ENCODE measurements at regions not wholly inside any gene's neighbourhood (a gene's known extent, or its start where the extent isn't known, plus 50 kb on each side); places are given as distances from the start of the nearest gene placed in this dataset.
A peak's percentile ranks its signal among the peaks of the same experiment; 100 is the strongest.

DNA sequence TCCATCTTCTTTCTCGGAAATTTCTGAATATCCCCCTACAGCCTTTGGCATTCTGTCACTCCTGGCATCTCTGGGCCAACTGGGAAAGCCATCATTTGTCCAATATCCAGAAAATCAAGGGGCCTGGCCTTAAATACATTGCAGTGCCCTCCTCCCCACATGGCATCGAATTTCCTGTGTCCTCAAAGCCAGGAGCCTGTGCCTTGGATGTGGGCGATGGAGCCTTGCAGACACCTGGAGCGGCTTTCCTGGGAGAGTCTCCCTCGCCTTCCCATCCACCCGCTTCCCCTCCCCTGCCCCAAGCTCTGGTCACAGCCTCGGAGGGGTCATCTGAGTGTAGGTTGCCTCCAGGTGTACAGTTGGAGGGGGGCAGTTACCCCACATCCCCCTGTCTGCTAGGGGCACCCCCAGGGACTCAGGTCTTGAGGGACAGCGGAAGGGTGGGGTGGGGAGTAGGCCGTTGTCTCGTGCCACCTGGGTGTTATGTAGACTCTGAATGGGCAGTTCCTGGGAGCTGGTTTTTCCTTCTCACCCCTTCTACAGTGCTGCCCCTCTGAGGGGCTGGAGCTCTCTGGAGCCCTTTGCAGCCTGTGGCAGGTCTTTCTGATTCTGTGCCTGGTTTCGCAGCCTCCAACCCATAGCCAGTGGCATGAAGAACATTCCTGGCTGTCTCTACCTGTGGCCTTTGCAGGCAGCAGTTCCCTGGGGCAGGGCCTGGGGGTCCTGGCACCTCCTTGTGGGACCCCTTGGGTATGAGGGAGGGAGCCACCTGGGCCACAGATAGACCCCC lies 239.8 kb downstream of the SEC14L1 start:
- H3K79me1 ChIP-seq (ENCODE audit: low read depth, low read length), result peaks cover 55% of the 10 kb centered on the region
- no peak overlapping the region for H3K14ac ChIP-seq (ENCODE audit: low read length)
- H2BK5ac ChIP-seq (ENCODE audit: low read length), result peak overlapping the region; percentile 75
- H3K9me3 ChIP-seq (replicated peaks in 1 of 2; ENCODE audit: control insufficient read depth in 2 of 2, insufficient read depth in 1 of 2, low read depth in 1 of 2, low read length in 2 of 2), result no peaks in the 10 kb centered on the region
- H3K4me3 ChIP-seq (ENCODE audit: low read length in 2 of 2), result no peak overlapping the region
- H3K27ac ChIP-seq (replicated peaks; ENCODE audit: low read length), result no peak overlapping the region
- H3K4me1 ChIP-seq (ENCODE audit: control insufficient read depth in 2 of 2, insufficient read depth in 1 of 2, low read depth in 1 of 2, low read length in 2 of 2), result peaks cover 54 to 69% of the 10 kb centered on the region in 2 donors
- H4K91ac ChIP-seq (ENCODE audit: low read depth, low read length, poor library complexity), result no peak overlapping the region
- H3K27me3 ChIP-seq (ENCODE audit: control insufficient read depth in 3 of 3, insufficient read depth in 3 of 3, low read depth in 1 of 3, low read length in 3 of 3), result no peaks in the 10 kb centered on the region
- no peak overlapping the region for H2AFZ ChIP-seq (ENCODE audit: low read length)
- H4K8ac ChIP-seq (ENCODE audit: low read depth, low read length), result no peak overlapping the region
- no peak overlapping the region for H3K4ac ChIP-seq (ENCODE audit: low read length)
- DNase-seq (ENCODE audit: low spot score), result no peak
- H2BK12ac ChIP-seq (ENCODE audit: low read length), result no peak overlapping the region
- no peak overlapping the region for H3K9ac ChIP-seq (ENCODE audit: low read depth, low read length, poor library complexity)
- H3K18ac ChIP-seq (ENCODE audit: low read length), result peak overlapping the region; percentile 93
- no peak overlapping the region for H3K4me2 ChIP-seq (ENCODE audit: insufficient read depth, low read length, poor library complexity, severe bottlenecking)
- H3K36me3 ChIP-seq (replicated peaks in 1 of 2; ENCODE audit: control insufficient read depth in 2 of 2, insufficient read depth in 2 of 2, low read length in 2 of 2), result peaks cover 2 to 4% of the 10 kb centered on the region in 2 donors
- H2BK120ac ChIP-seq (ENCODE audit: low read depth, low read length), result no peak overlapping the region
- WGBS, 2 donors (ENCODE audit: extremely low coverage in 2 of 2, insufficient read length in 2 of 2, insufficient replicate concordance in 1 of 2), result no CpG with 5 or more reads among the region's 11 CpGs
- no peak overlapping the region for H3K23ac ChIP-seq (ENCODE audit: low read depth, low read length, poor library complexity)
- H2BK15ac ChIP-seq (ENCODE audit: low read length), result peak overlapping the region; percentile 71
- H2AK5ac ChIP-seq (ENCODE audit: low read depth, low read length), result peak overlapping the region; percentile 99

GRCh38 chr17:77381185-77381700 lies 240.5 kb downstream of the SEC14L1 start:
- H3K4ac ChIP-seq (ENCODE audit: low read length), result peak overlapping the region; percentile 97
- H2AK5ac ChIP-seq (ENCODE audit: low read depth, low read length), result peak overlapping the region; percentile 99
- H2BK5ac ChIP-seq (ENCODE audit: low read length), result peak overlapping the region; percentile 75
- no peak for DNase-seq (ENCODE audit: low spot score)
- H4K91ac ChIP-seq (ENCODE audit: low read depth, low read length, poor library complexity), result no peak overlapping the region
- H4K8ac ChIP-seq (ENCODE audit: low read depth, low read length), result no peak overlapping the region
- peak overlapping the region; percentile 93 for H3K18ac ChIP-seq (ENCODE audit: low read length)
- WGBS, 2 donors (ENCODE audit: extremely low coverage in 2 of 2, insufficient read length in 2 of 2, insufficient replicate concordance in 1 of 2), result no CpG with 5 or more reads among the region's 4 CpGs
- no peak overlapping the region for H3K4me3 ChIP-seq (ENCODE audit: low read length in 2 of 2)
- H3K4me1 ChIP-seq (ENCODE audit: control insufficient read depth in 2 of 2, insufficient read depth in 1 of 2, low read depth in 1 of 2, low read length in 2 of 2), result peaks cover 54 to 70% of the 10 kb centered on the region in 2 donors
- H2BK15ac ChIP-seq (ENCODE audit: low read length), result peak overlapping the region; percentile 71
- H3K23ac ChIP-seq (ENCODE audit: low read depth, low read length, poor library complexity), result no peak overlapping the region
- peak overlapping the region; percentile 38 for H3K14ac ChIP-seq (ENCODE audit: low read length)
- H3K4me2 ChIP-seq (ENCODE audit: insufficient read depth, low read length, poor library complexity, severe bottlenecking), result no peak overlapping the region
- peaks cover 57% of the 10 kb centered on the region for H3K79me1 ChIP-seq (ENCODE audit: low read depth, low read length)
- H3K27ac ChIP-seq (replicated peaks; ENCODE audit: low read length), result no peak overlapping the region
- H2AFZ ChIP-seq (ENCODE audit: low read length), result no peak overlapping the region
- no peak overlapping the region for H2BK120ac ChIP-seq (ENCODE audit: low read depth, low read length)
- peaks cover 2 to 4% of the 10 kb centered on the region in 2 donors for H3K36me3 ChIP-seq (replicated peaks in 1 of 2; ENCODE audit: control insufficient read depth in 2 of 2, insufficient read depth in 2 of 2, low read length in 2 of 2)
- H3K27me3 ChIP-seq (ENCODE audit: control insufficient read depth in 3 of 3, insufficient read depth in 3 of 3, low read depth in 1 of 3, low read length in 3 of 3), result no peaks in the 10 kb centered on the region
- no peaks in the 10 kb centered on the region for H3K9me3 ChIP-seq (replicated peaks in 1 of 2; ENCODE audit: control insufficient read depth in 2 of 2, insufficient read depth in 1 of 2, low read depth in 1 of 2, low read length in 2 of 2)
- H3K9ac ChIP-seq (ENCODE audit: low read depth, low read length, poor library complexity), result peak overlapping the region; percentile 63
- peak overlapping the region; percentile 73 for H2BK12ac ChIP-seq (ENCODE audit: low read length)

GRCh38 chr17:77381731-77382130 lies 241.0 kb downstream of the SEC14L1 start:
- Histone ChIP-seq H3K4ac (ENCODE audit: low read length) (no peak overlapping the region), H3K23ac (ENCODE audit: low read depth, low read length, poor library complexity) (no peak overlapping the region), H3K79me1 (ENCODE audit: low read depth, low read length) (peaks cover 56% of the 10 kb centered on the region), H2BK15ac (ENCODE audit: low read length) (peak overlapping the region; percentile 85), H2BK12ac (ENCODE audit: low read length) (peak overlapping the region; percentile 73), H4K8ac (ENCODE audit: low read depth, low read length) (no peak overlapping the region), H2AK5ac (ENCODE audit: low read depth, low read length) (no peak overlapping the region), H3K36me3 (replicated peaks in 1 of 2; ENCODE audit: control insufficient read depth in 2 of 2, insufficient read depth in 2 of 2, low read length in 2 of 2) (peaks cover 4 to 5% of the 10 kb centered on the region in 2 donors), H3K9ac (ENCODE audit: low read depth, low read length, poor library complexity) (no peak overlapping the region), H2AFZ (ENCODE audit: low read length) (no peak overlapping the region), H3K9me3 (replicated peaks in 1 of 2; ENCODE audit: control insufficient read depth in 2 of 2, insufficient read depth in 1 of 2, low read depth in 1 of 2, low read length in 2 of 2) (no peaks in the 10 kb centered on the region), H3K4me1 (ENCODE audit: control insufficient read depth in 2 of 2, insufficient read depth in 1 of 2, low read depth in 1 of 2, low read length in 2 of 2) (peaks cover 54 to 70% of the 10 kb centered on the region in 2 donors), H4K91ac (ENCODE audit: low read depth, low read length, poor library complexity) (no peak overlapping the region), H3K27me3 (ENCODE audit: control insufficient read depth in 3 of 3, insufficient read depth in 3 of 3, low read depth in 1 of 3, low read length in 3 of 3) (no peaks in the 10 kb centered on the region), H2BK5ac (ENCODE audit: low read length) (peak overlapping the region; percentile 75), H2BK120ac (ENCODE audit: low read depth, low read length) (no peak overlapping the region), H3K18ac (ENCODE audit: low read length) (peak overlapping the region; percentile 93), H3K4me2 (ENCODE audit: insufficient read depth, low read length, poor library complexity, severe bottlenecking) (no peak overlapping the region), H3K14ac (ENCODE audit: low read length) (peak overlapping the region; percentile 38), H3K4me3 (ENCODE audit: low read length in 2 of 2) (no peak overlapping the region), H3K27ac (replicated peaks; ENCODE audit: low read length) (no peak overlapping the region)
- no CpG with 5 or more reads among the region's 8 CpGs for WGBS, 2 donors (ENCODE audit: extremely low coverage in 2 of 2, insufficient read length in 2 of 2, insufficient replicate concordance in 1 of 2)
- DNase-seq (ENCODE audit: low spot score), result no peak

DNA sequence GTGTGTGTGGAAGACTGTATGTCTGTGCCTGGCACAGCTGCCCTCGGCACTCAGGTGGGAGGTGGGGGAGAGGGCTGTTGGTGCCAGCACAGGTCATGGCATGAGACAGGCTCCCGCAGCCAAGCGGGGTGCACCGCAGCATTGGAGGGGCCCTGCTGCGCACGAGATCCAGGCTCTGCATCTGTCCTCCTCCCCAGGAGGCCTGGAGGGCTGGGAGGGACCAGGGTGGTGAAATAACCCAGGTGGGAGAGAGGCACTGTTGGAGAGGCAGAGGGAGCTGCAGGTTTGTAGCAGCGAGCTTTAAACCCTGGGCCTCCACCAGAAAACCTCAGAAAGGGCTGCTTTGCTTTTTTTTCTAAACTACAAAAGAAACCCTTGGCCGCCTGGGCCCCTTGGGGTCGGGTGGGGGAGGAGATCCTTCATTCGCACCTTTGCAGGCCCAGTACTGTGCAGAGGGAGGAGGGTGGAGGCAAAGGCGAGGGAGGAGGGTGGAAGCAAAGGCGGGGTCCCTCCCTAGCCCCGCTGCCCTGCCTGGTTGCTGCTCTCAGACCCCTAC lies 241.7 kb downstream of the SEC14L1 start:
- peak overlapping the region; percentile 100 for H2AK5ac ChIP-seq (ENCODE audit: low read depth, low read length)
- peak overlapping the region; percentile 57 for H3K4me2 ChIP-seq (ENCODE audit: insufficient read depth, low read length, poor library complexity, severe bottlenecking)
- H4K8ac ChIP-seq (ENCODE audit: low read depth, low read length), result peak overlapping the region; percentile 2
- H3K27ac ChIP-seq (replicated peaks; ENCODE audit: low read length), result peak overlapping the region; percentile 77
- peak overlapping the region; percentile 89 for H3K14ac ChIP-seq (ENCODE audit: low read length)
- peak overlapping the region; percentile 89 for H4K91ac ChIP-seq (ENCODE audit: low read depth, low read length, poor library complexity)
- peaks cover 4 to 6% of the 10 kb centered on the region in 2 donors for H3K36me3 ChIP-seq (replicated peaks in 1 of 2; ENCODE audit: control insufficient read depth in 2 of 2, insufficient read depth in 2 of 2, low read length in 2 of 2)
- H2BK12ac ChIP-seq (ENCODE audit: low read length), result peak overlapping the region; percentile 100
- H3K9me3 ChIP-seq (replicated peaks in 1 of 2; ENCODE audit: control insufficient read depth in 2 of 2, insufficient read depth in 1 of 2, low read depth in 1 of 2, low read length in 2 of 2), result no peaks in the 10 kb centered on the region
- no peak for DNase-seq (ENCODE audit: low spot score)
- no peaks in the 10 kb centered on the region for H3K27me3 ChIP-seq (ENCODE audit: control insufficient read depth in 3 of 3, insufficient read depth in 3 of 3, low read depth in 1 of 3, low read length in 3 of 3)
- no peak overlapping the region for H3K23ac ChIP-seq (ENCODE audit: low read depth, low read length, poor library complexity)
- peak overlapping the region; percentile 94 for H3K4ac ChIP-seq (ENCODE audit: low read length)
- peaks cover 57 to 68% of the 10 kb centered on the region in 2 donors for H3K4me1 ChIP-seq (ENCODE audit: control insufficient read depth in 2 of 2, insufficient read depth in 1 of 2, low read depth in 1 of 2, low read length in 2 of 2)
- peaks cover 57% of the 10 kb centered on the region for H3K79me1 ChIP-seq (ENCODE audit: low read depth, low read length)
- peak overlapping the region; percentile 93 for H2BK5ac ChIP-seq (ENCODE audit: low read length)
- H3K18ac ChIP-seq (ENCODE audit: low read length), result peak overlapping the region; percentile 86
- H2BK120ac ChIP-seq (ENCODE audit: low read depth, low read length), result peak overlapping the region; percentile 97
- WGBS, 2 donors (ENCODE audit: extremely low coverage in 2 of 2, insufficient read length in 2 of 2, insufficient replicate concordance in 1 of 2), result no CpG with 5 or more reads among the region's 13 CpGs
- no peak overlapping the region for H2AFZ ChIP-seq (ENCODE audit: low read length)
- no peak overlapping the region for H3K4me3 ChIP-seq (ENCODE audit: low read length in 2 of 2)
- H2BK15ac ChIP-seq (ENCODE audit: low read length), result peak overlapping the region; percentile 91
- peak overlapping the region; percentile 77 for H3K9ac ChIP-seq (ENCODE audit: low read depth, low read length, poor library complexity)
